ENCODE measurements at regions not wholly inside any gene's neighbourhood (a gene's known extent, or its start where the extent isn't known, plus 50 kb on each side); places are given as distances from the start of the nearest gene placed in this dataset.
A peak's percentile ranks its signal among the peaks of the same experiment; 100 is the strongest.
"Not testable (repeated sequence)": the region's sequence is repeated elsewhere in the genome, so short reads cannot be mapped to it uniquely, and the experiment has no call there.

- no peaks in the 10 kb centered on the region for H3K27me3 ChIP-seq (ENCODE audit: insufficient read depth, low read length)
- H3K4me2 ChIP-seq (ENCODE audit: insufficient read depth, low read length) = no peak overlapping the region
- no peak for TF ChIP-seq CTCF (IDR thresholded peaks at IDR 0.05; ENCODE audit: extremely low read depth, low read depth, low read length)
- H3K9me3 ChIP-seq (ENCODE audit: low read depth, low read length) = peaks cover 4% of the 10 kb centered on the region
- H3K36me3 ChIP-seq (ENCODE audit: insufficient read depth, low read length) = no peaks in the 10 kb centered on the region
- no peak overlapping the region for H3K4me3 ChIP-seq (ENCODE audit: insufficient read depth, low read length)
- no peak overlapping the region for H3K27ac ChIP-seq (ENCODE audit: low read depth, low read length)
- DNase-seq (ENCODE audit: insufficient read length, low spot score, missing footprints) = peak; percentile 35
- no peaks in the 10 kb centered on the region for H3K4me1 ChIP-seq (ENCODE audit: insufficient read depth, low read length)
- H4K20me1 ChIP-seq (ENCODE audit: insufficient read depth, low read length) = no peaks in the 10 kb centered on the region
- no peak overlapping the region for H2AFZ ChIP-seq (ENCODE audit: low read length)
- no peaks in the 10 kb centered on the region for H3K79me2 ChIP-seq (ENCODE audit: insufficient read depth, low read length)
Measured at GRCh38 chrX:147228153-147228552, 413.6 kb upstream of the CXorf51A start.

GRCh38 chrX:147226801-147227200 lies 412.3 kb upstream of the CXorf51A start:
- DNase-seq (ENCODE audit: insufficient read length, low spot score, missing footprints) = no peak
- Histone ChIP-seq H3K4me2 (ENCODE audit: insufficient read depth, low read length) (no peak overlapping the region), H4K20me1 (ENCODE audit: insufficient read depth, low read length) (no peaks in the 10 kb centered on the region), H3K79me2 (ENCODE audit: insufficient read depth, low read length) (no peaks in the 10 kb centered on the region), H3K4me1 (ENCODE audit: insufficient read depth, low read length) (no peaks in the 10 kb centered on the region), H2AFZ (ENCODE audit: low read length) (no peak overlapping the region), H3K36me3 (ENCODE audit: insufficient read depth, low read length) (no peaks in the 10 kb centered on the region), H3K27me3 (ENCODE audit: insufficient read depth, low read length) (no peaks in the 10 kb centered on the region), H3K9me3 (ENCODE audit: low read depth, low read length) (peaks cover 4% of the 10 kb centered on the region), H3K27ac (ENCODE audit: low read depth, low read length) (no peak overlapping the region), H3K4me3 (ENCODE audit: insufficient read depth, low read length) (no peak overlapping the region)
- no peak for TF ChIP-seq CTCF (IDR thresholded peaks at IDR 0.05; ENCODE audit: extremely low read depth, low read depth, low read length)

- Histone ChIP-seq H4K20me1 (ENCODE audit: insufficient read depth, low read length) (no peaks in the 10 kb centered on the region), H3K4me1 (ENCODE audit: insufficient read depth, low read length) (no peaks in the 10 kb centered on the region), H3K4me3 (ENCODE audit: insufficient read depth, low read length) (no peak overlapping the region), H3K4me2 (ENCODE audit: insufficient read depth, low read length) (no peak overlapping the region), H2AFZ (ENCODE audit: low read length) (no peak overlapping the region), H3K36me3 (ENCODE audit: insufficient read depth, low read length) (no peaks in the 10 kb centered on the region), H3K27me3 (ENCODE audit: insufficient read depth, low read length) (no peaks in the 10 kb centered on the region), H3K79me2 (ENCODE audit: insufficient read depth, low read length) (no peaks in the 10 kb centered on the region), H3K9me3 (ENCODE audit: low read depth, low read length) (no peaks in the 10 kb centered on the region), H3K27ac (ENCODE audit: low read depth, low read length) (no peak overlapping the region)
- no peak for TF ChIP-seq CTCF (IDR thresholded peaks at IDR 0.05; ENCODE audit: extremely low read depth, low read depth, low read length)
- DNase-seq (ENCODE audit: insufficient read length, low spot score, missing footprints) = no peak
Measured at GRCh38 chrX:147217334-147217733, 402.8 kb upstream of the CXorf51A start.

GRCh38 chrX:147200494-147200893 lies 385.9 kb upstream of the CXorf51A start:
- not testable (repeated sequence) for H3K9me3 ChIP-seq (ENCODE audit: low read depth, low read length); H2AFZ ChIP-seq (ENCODE audit: low read length); H3K36me3 ChIP-seq (ENCODE audit: insufficient read depth, low read length); H3K79me2 ChIP-seq (ENCODE audit: insufficient read depth, low read length); DNase-seq (ENCODE audit: insufficient read length, low spot score, missing footprints); H3K27ac ChIP-seq (ENCODE audit: low read depth, low read length); H3K4me1 ChIP-seq (ENCODE audit: insufficient read depth, low read length); H3K4me2 ChIP-seq (ENCODE audit: insufficient read depth, low read length); H3K27me3 ChIP-seq (ENCODE audit: insufficient read depth, low read length); H4K20me1 ChIP-seq (ENCODE audit: insufficient read depth, low read length); H3K4me3 ChIP-seq (ENCODE audit: insufficient read depth, low read length)
